Thyroid gland (tissue), 4 donors: ENCODE measurements at regions not wholly inside any gene's neighbourhood (a gene's known extent, or its start where the extent isn't known, plus 50 kb on each side); places are given as distances from the start of the nearest gene placed in this dataset.

Experiments
- POLR2A ChIP-seq, 2 donors: fragments of 450-650 bp; IDR thresholded peaks; one replicate each; pipeline ENCODE4 v1.6.1; 2017; ENCODE audit warnings: antibody characterized with exemption in 2 of 2, mild to moderate bottlenecking in 2 of 2, moderate library complexity in 1 of 2
- TF ChIP-seq, protein P1 (sequence below), 6 experiments: fragments of 200-600 bp in 3 of 6; fragments of 450-650 bp in 3 of 6; sonication (generic) in 3 of 6; IDR thresholded peaks; one replicate each; pipeline ENCODE4 v1.5.1; 2016 to 2019; ENCODE audit warnings: antibody characterized with exemption in 6 of 6, mild to moderate bottlenecking in 2 of 6, inconsistent platforms in 1 of 6, moderate library complexity in 1 of 6

DNA sequence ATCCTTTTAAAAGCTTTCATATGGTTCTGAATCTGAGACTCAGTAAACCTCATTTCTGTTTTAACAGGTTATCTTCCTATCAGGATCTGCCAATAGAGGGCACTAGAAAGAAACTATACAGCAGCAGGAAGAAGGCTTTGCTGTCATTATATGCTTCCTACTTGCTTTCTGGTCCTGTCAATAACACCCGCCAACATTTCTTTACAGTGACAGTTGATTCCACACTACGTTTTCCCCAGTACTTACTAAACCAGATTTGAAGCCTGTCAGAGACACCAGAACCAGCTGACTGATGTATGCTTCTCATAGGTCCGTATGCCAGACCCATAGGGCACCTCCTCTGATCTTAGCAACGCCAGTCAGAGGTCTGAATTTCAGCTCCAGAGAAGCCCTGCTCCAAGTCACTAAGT is 341.0 kb upstream of the NEGR1 start:
- TF ChIP-seq, protein P1, sequence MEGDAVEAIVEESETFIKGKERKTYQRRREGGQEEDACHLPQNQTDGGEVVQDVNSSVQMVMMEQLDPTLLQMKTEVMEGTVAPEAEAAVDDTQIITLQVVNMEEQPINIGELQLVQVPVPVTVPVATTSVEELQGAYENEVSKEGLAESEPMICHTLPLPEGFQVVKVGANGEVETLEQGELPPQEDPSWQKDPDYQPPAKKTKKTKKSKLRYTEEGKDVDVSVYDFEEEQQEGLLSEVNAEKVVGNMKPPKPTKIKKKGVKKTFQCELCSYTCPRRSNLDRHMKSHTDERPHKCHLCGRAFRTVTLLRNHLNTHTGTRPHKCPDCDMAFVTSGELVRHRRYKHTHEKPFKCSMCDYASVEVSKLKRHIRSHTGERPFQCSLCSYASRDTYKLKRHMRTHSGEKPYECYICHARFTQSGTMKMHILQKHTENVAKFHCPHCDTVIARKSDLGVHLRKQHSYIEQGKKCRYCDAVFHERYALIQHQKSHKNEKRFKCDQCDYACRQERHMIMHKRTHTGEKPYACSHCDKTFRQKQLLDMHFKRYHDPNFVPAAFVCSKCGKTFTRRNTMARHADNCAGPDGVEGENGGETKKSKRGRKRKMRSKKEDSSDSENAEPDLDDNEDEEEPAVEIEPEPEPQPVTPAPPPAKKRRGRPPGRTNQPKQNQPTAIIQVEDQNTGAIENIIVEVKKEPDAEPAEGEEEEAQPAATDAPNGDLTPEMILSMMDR (IDR thresholded peaks at IDR 0.05): peak in 3 of 6 experiments; percentile 56 to 65 (median 59)
- no peak for TF ChIP-seq POLR2A (IDR thresholded peaks at IDR 0.05)
